ENCODE measurements at regions not wholly inside any gene's neighbourhood (a gene's known extent, or its start where the extent isn't known, plus 50 kb on each side); places are given as distances from the start of the nearest gene placed in this dataset.

GRCh38 chr10:129360046-129360445 is 107.0 kb upstream of the MGMT start:
- Mint-ChIP-seq H3K27me3 (peaks cover 8% of the 10 kb centered on the region), H3K36me3 (ENCODE audit: low read depth) (no peaks in the 10 kb centered on the region), H3K27ac (no peak overlapping the region), H3K4me3 (no peak overlapping the region), H3K4me1 (no peaks in the 10 kb centered on the region)
- no peaks in the 10 kb centered on the region for H3K9me3 ChIP-seq (ENCODE audit: control insufficient read depth, low read length, poor library complexity, severe bottlenecking)
- ATAC-seq (no peak), DNase-seq (no peak)

- no peak overlapping the region for H3K27ac Mint-ChIP-seq
- peaks cover 8% of the 10 kb centered on the region for H3K27me3 Mint-ChIP-seq
- H3K36me3 Mint-ChIP-seq (ENCODE audit: low read depth): no peaks in the 10 kb centered on the region
- ATAC-seq: no peak
- DNase-seq: no peak
- no peaks in the 10 kb centered on the region for H3K4me1 Mint-ChIP-seq
- no peak overlapping the region for H3K4me3 Mint-ChIP-seq
- H3K9me3 ChIP-seq (ENCODE audit: control insufficient read depth, low read length, poor library complexity, severe bottlenecking): no peaks in the 10 kb centered on the region
Observed at GRCh38 chr10:129361676-129362376, 105.2 kb upstream of the MGMT start.

- no peak for DNase-seq
- ATAC-seq: no peak
- Mint-ChIP-seq H3K27me3 (peaks cover 25% of the 10 kb centered on the region), H3K27ac (no peak overlapping the region), H3K4me1 (no peaks in the 10 kb centered on the region), H3K4me3 (no peak overlapping the region), H3K36me3 (ENCODE audit: low read depth) (no peaks in the 10 kb centered on the region)
- no peaks in the 10 kb centered on the region for H3K9me3 ChIP-seq (ENCODE audit: control insufficient read depth, low read length, poor library complexity, severe bottlenecking)
Observed at GRCh38 chr10:129364949-129365348, 102.1 kb upstream of the MGMT start.

GRCh38 chr10:129365767-129366402 is 101.2 kb upstream of the MGMT start:
- Mint-ChIP-seq H3K36me3 (ENCODE audit: low read depth) (no peaks in the 10 kb centered on the region), H3K27ac (no peak overlapping the region), H3K4me3 (no peak overlapping the region), H3K4me1 (no peaks in the 10 kb centered on the region), H3K27me3 (peaks cover 25% of the 10 kb centered on the region)
- H3K9me3 ChIP-seq (ENCODE audit: control insufficient read depth, low read length, poor library complexity, severe bottlenecking): no peaks in the 10 kb centered on the region
- ATAC-seq (no peak), DNase-seq (no peak)

GRCh38 chr10:129366450-129366849 is 100.6 kb upstream of the MGMT start:
- no peaks in the 10 kb centered on the region for H3K4me1 Mint-ChIP-seq
- DNase-seq (no peak), ATAC-seq (no peak)
- no peak overlapping the region for H3K4me3 Mint-ChIP-seq
- no peaks in the 10 kb centered on the region for H3K9me3 ChIP-seq (ENCODE audit: control insufficient read depth, low read length, poor library complexity, severe bottlenecking)
- H3K27me3 Mint-ChIP-seq: peaks cover 29% of the 10 kb centered on the region
- H3K36me3 Mint-ChIP-seq (ENCODE audit: low read depth): no peaks in the 10 kb centered on the region
- H3K27ac Mint-ChIP-seq: no peak overlapping the region

- DNase-seq (no peak), ATAC-seq (no peak)
- no peaks in the 10 kb centered on the region for H3K9me3 ChIP-seq (ENCODE audit: control insufficient read depth, low read length, poor library complexity, severe bottlenecking)
- no peaks in the 10 kb centered on the region for H3K36me3 Mint-ChIP-seq (ENCODE audit: low read depth)
- H3K27ac Mint-ChIP-seq: no peak overlapping the region
- peaks cover 42% of the 10 kb centered on the region for H3K27me3 Mint-ChIP-seq
- no peaks in the 10 kb centered on the region for H3K4me1 Mint-ChIP-seq
- H3K4me3 Mint-ChIP-seq: no peak overlapping the region
Observed at GRCh38 chr10:129369566-129369965, 97.5 kb upstream of the MGMT start.

- H3K27me3 Mint-ChIP-seq: peaks cover 50% of the 10 kb centered on the region
- no peak overlapping the region for H3K27ac Mint-ChIP-seq
- DNase-seq (no peak), ATAC-seq (no peak)
- no peaks in the 10 kb centered on the region for H3K4me1 Mint-ChIP-seq
- H3K36me3 Mint-ChIP-seq (ENCODE audit: low read depth): no peaks in the 10 kb centered on the region
- H3K9me3 ChIP-seq (ENCODE audit: control insufficient read depth, low read length, poor library complexity, severe bottlenecking): no peaks in the 10 kb centered on the region
- no peak overlapping the region for H3K4me3 Mint-ChIP-seq
Observed at GRCh38 chr10:129371541-129371940, 95.5 kb upstream of the MGMT start.

- no peak overlapping the region for H3K27ac Mint-ChIP-seq
- no peaks in the 10 kb centered on the region for H3K36me3 Mint-ChIP-seq (ENCODE audit: low read depth)
- no peaks in the 10 kb centered on the region for H3K4me1 Mint-ChIP-seq
- H3K4me3 Mint-ChIP-seq: no peak overlapping the region
- H3K9me3 ChIP-seq (ENCODE audit: control insufficient read depth, low read length, poor library complexity, severe bottlenecking): no peaks in the 10 kb centered on the region
- ATAC-seq (no peak), DNase-seq (no peak)
- peaks cover 50% of the 10 kb centered on the region for H3K27me3 Mint-ChIP-seq
Observed at GRCh38 chr10:129372172-129372571, 94.9 kb upstream of the MGMT start.

GRCh38 chr10:129373231-129373630 is 93.8 kb upstream of the MGMT start:
- no peak for ATAC-seq
- Mint-ChIP-seq H3K36me3 (ENCODE audit: low read depth) (no peaks in the 10 kb centered on the region), H3K27ac (no peak overlapping the region), H3K27me3 (peaks cover 45% of the 10 kb centered on the region), H3K4me3 (no peak overlapping the region), H3K4me1 (no peaks in the 10 kb centered on the region)
- DNase-seq: no peak
- H3K9me3 ChIP-seq (ENCODE audit: control insufficient read depth, low read length, poor library complexity, severe bottlenecking): no peaks in the 10 kb centered on the region

- no peak for ATAC-seq
- no peak for DNase-seq
- H3K27ac Mint-ChIP-seq: no peak overlapping the region
- no peaks in the 10 kb centered on the region for H3K36me3 Mint-ChIP-seq (ENCODE audit: low read depth)
- H3K27me3 Mint-ChIP-seq: peaks cover 45% of the 10 kb centered on the region
- H3K4me1 Mint-ChIP-seq: no peaks in the 10 kb centered on the region
- no peaks in the 10 kb centered on the region for H3K9me3 ChIP-seq (ENCODE audit: control insufficient read depth, low read length, poor library complexity, severe bottlenecking)
- no peak overlapping the region for H3K4me3 Mint-ChIP-seq
Observed at GRCh38 chr10:129373718-129374117, 93.3 kb upstream of the MGMT start.

GRCh38 chr10:129375171-129375570 is 91.9 kb upstream of the MGMT start:
- H3K27me3 Mint-ChIP-seq: peaks cover 39% of the 10 kb centered on the region
- no peaks in the 10 kb centered on the region for H3K4me1 Mint-ChIP-seq
- no peak overlapping the region for H3K4me3 Mint-ChIP-seq
- H3K9me3 ChIP-seq (ENCODE audit: control insufficient read depth, low read length, poor library complexity, severe bottlenecking): no peaks in the 10 kb centered on the region
- no peaks in the 10 kb centered on the region for H3K36me3 Mint-ChIP-seq (ENCODE audit: low read depth)
- DNase-seq: no peak
- H3K27ac Mint-ChIP-seq: no peak overlapping the region
- no peak for ATAC-seq

GRCh38 chr10:129375912-129376311 is 91.1 kb upstream of the MGMT start:
- Mint-ChIP-seq H3K4me3 (no peak overlapping the region), H3K36me3 (ENCODE audit: low read depth) (no peaks in the 10 kb centered on the region), H3K4me1 (no peaks in the 10 kb centered on the region), H3K27me3 (peaks cover 39% of the 10 kb centered on the region), H3K27ac (no peak overlapping the region)
- DNase-seq: no peak
- no peaks in the 10 kb centered on the region for H3K9me3 ChIP-seq (ENCODE audit: control insufficient read depth, low read length, poor library complexity, severe bottlenecking)
- no peak for ATAC-seq

- Mint-ChIP-seq H3K27me3 (peaks cover 14% of the 10 kb centered on the region), H3K4me1 (no peaks in the 10 kb centered on the region), H3K27ac (no peak overlapping the region), H3K36me3 (ENCODE audit: low read depth) (no peaks in the 10 kb centered on the region), H3K4me3 (no peak overlapping the region)
- no peak for ATAC-seq
- DNase-seq: no peak
- no peaks in the 10 kb centered on the region for H3K9me3 ChIP-seq (ENCODE audit: control insufficient read depth, low read length, poor library complexity, severe bottlenecking)
Observed at GRCh38 chr10:129380279-129380678, 86.8 kb upstream of the MGMT start.

GRCh38 chr10:129381741-129382140 is 85.3 kb upstream of the MGMT start:
- H3K4me1 Mint-ChIP-seq: no peaks in the 10 kb centered on the region
- no peaks in the 10 kb centered on the region for H3K9me3 ChIP-seq (ENCODE audit: control insufficient read depth, low read length, poor library complexity, severe bottlenecking)
- no peak overlapping the region for H3K27ac Mint-ChIP-seq
- peaks cover 6% of the 10 kb centered on the region for H3K27me3 Mint-ChIP-seq
- DNase-seq: no peak
- no peak for ATAC-seq
- no peak overlapping the region for H3K4me3 Mint-ChIP-seq
- no peaks in the 10 kb centered on the region for H3K36me3 Mint-ChIP-seq (ENCODE audit: low read depth)

Data from T-helper 17 cell (primary cell).